ENCODE measurements at regions not wholly inside any gene's neighbourhood (a gene's known extent, or its start where the extent isn't known, plus 50 kb on each side); places are given as distances from the start of the nearest gene placed in this dataset.

- Histone ChIP-seq H2AFZ (no peak overlapping the region), H3K4me2 (no peak overlapping the region), H3K79me2 (replicated peaks; ENCODE audit: insufficient read depth) (no peaks in the 10 kb centered on the region), H3K9me2 (ENCODE audit: insufficient read depth) (no peaks in the 10 kb centered on the region), H3K4me3 (no peak overlapping the region), H3K36me3 (ENCODE audit: insufficient read depth) (no peaks in the 10 kb centered on the region), H3F3A (replicated peaks; ENCODE audit: low read depth) (no peaks in the 10 kb centered on the region), H3K27me3 (ENCODE audit: insufficient read depth) (no peaks in the 10 kb centered on the region), H3K4me1 (ENCODE audit: insufficient read depth) (no peaks in the 10 kb centered on the region), H4K20me1 (replicated peaks; ENCODE audit: insufficient read depth) (no peaks in the 10 kb centered on the region), H3K27ac (ENCODE audit: low read depth) (no peak overlapping the region)
- Mint-ChIP-seq H3K4me1 (no peaks in the 10 kb centered on the region), H3K27ac (no peak overlapping the region), H3K9me3 (peaks cover 5% of the 10 kb centered on the region; the same call in 1 of the 3 replicates), H3K36me3 (ENCODE audit: low read depth) (no peaks in the 10 kb centered on the region), H3K4me3 (no peak overlapping the region), H3K27me3 (ENCODE audit: insufficient read depth, low read depth, poor library complexity) (no peaks in the 10 kb centered on the region)
- ATAC-seq (no peak), DNase-seq (ENCODE audit: low spot score) (no peak)
- TF ChIP-seq STAT1 (IDR thresholded peaks at IDR 0.05; ENCODE audit: unreplicated experiment) (no peak), EZH2 (IDR thresholded peaks at IDR 0.05; ENCODE audit: low read depth, unreplicated experiment) (no peak), POLR2AphosphoS5 (IDR thresholded peaks at IDR 0.05; ENCODE audit: low read depth) (no peak), CTCF (conservative IDR thresholded peaks at IDR 0.05; ENCODE audit: low read depth in 2 of 2) (no peak), ZNF331 (CRISPR knock-in tag; IDR thresholded peaks at IDR 0.05; ENCODE audit: low read depth) (no peak), NANOG (IDR thresholded peaks at IDR 0.05; ENCODE audit: borderline replicate concordance) (no peak), ETS1 (IDR thresholded peaks at IDR 0.05) (no peak), ZNF114 (CRISPR knock-in tag; IDR thresholded peaks at IDR 0.05) (no peak)
- TF ChIP-seq, protein P1, sequence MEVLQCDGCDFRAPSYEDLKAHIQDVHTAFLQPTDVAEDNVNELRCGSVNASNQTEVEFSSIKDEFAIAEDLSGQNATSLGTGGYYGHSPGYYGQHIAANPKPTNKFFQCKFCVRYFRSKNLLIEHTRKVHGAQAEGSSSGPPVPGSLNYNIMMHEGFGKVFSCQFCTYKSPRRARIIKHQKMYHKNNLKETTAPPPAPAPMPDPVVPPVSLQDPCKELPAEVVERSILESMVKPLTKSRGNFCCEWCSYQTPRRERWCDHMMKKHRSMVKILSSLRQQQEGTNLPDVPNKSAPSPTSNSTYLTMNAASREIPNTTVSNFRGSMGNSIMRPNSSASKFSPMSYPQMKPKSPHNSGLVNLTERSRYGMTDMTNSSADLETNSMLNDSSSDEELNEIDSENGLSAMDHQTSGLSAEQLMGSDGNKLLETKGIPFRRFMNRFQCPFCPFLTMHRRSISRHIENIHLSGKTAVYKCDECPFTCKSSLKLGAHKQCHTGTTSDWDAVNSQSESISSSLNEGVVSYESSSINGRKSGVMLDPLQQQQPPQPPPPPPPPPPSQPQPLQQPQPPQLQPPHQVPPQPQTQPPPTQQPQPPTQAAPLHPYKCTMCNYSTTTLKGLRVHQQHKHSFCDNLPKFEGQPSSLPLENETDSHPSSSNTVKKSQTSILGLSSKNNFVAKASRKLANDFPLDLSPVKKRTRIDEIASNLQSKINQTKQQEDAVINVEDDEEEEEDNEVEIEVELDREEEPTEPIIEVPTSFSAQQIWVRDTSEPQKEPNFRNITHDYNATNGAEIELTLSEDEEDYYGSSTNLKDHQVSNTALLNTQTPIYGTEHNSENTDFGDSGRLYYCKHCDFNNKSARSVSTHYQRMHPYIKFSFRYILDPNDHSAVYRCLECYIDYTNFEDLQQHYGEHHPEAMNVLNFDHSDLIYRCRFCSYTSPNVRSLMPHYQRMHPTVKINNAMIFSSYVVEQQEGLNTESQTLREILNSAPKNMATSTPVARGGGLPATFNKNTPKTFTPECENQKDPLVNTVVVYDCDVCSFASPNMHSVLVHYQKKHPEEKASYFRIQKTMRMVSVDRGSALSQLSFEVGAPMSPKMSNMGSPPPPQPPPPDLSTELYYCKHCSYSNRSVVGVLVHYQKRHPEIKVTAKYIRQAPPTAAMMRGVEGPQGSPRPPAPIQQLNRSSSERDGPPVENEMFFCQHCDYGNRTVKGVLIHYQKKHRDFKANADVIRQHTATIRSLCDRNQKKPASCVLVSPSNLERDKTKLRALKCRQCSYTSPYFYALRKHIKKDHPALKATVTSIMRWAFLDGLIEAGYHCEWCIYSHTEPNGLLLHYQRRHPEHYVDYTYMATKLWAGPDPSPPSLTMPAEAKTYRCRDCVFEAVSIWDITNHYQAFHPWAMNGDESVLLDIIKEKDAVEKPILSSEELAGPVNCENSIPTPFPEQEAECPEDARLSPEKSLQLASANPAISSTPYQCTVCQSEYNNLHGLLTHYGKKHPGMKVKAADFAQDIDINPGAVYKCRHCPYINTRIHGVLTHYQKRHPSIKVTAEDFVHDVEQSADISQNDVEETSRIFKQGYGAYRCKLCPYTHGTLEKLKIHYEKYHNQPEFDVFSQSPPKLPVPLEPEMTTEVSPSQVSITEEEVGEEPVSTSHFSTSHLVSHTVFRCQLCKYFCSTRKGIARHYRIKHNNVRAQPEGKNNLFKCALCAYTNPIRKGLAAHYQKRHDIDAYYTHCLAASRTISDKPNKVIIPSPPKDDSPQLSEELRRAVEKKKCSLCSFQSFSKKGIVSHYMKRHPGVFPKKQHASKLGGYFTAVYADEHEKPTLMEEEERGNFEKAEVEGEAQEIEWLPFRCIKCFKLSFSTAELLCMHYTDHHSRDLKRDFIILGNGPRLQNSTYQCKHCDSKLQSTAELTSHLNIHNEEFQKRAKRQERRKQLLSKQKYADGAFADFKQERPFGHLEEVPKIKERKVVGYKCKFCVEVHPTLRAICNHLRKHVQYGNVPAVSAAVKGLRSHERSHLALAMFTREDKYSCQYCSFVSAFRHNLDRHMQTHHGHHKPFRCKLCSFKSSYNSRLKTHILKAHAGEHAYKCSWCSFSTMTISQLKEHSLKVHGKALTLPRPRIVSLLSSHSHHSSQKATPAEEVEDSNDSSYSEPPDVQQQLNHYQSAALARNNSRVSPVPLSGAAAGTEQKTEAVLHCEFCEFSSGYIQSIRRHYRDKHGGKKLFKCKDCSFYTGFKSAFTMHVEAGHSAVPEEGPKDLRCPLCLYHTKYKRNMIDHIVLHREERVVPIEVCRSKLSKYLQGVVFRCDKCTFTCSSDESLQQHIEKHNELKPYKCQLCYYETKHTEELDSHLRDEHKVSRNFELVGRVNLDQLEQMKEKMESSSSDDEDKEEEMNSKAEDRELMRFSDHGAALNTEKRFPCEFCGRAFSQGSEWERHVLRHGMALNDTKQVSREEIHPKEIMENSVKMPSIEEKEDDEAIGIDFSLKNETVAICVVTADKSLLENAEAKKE (CRISPR knock-in tag; IDR thresholded peaks at IDR 0.05), result no peak
Observed at GRCh38 chr1:240021709-240022108, 70.0 kb upstream of the FMN2 start.

Measured in GM23338 (cell line).